HG02870 (cell line): ENCODE measurements at regions not wholly inside any gene's neighbourhood (a gene's known extent, or its start where the extent isn't known, plus 50 kb on each side); places are given as distances from the start of the nearest gene placed in this dataset.

Experiments used
- ATAC-seq: cut with Tn5 transposase; IDR thresholded peaks from one replicate; pipeline ENCODE4 v1.9.1; 2021; ENCODE audit warnings: mild to moderate bottlenecking, moderate library complexity; ENCODE audit not compliant: unreplicated experiment

DNA sequence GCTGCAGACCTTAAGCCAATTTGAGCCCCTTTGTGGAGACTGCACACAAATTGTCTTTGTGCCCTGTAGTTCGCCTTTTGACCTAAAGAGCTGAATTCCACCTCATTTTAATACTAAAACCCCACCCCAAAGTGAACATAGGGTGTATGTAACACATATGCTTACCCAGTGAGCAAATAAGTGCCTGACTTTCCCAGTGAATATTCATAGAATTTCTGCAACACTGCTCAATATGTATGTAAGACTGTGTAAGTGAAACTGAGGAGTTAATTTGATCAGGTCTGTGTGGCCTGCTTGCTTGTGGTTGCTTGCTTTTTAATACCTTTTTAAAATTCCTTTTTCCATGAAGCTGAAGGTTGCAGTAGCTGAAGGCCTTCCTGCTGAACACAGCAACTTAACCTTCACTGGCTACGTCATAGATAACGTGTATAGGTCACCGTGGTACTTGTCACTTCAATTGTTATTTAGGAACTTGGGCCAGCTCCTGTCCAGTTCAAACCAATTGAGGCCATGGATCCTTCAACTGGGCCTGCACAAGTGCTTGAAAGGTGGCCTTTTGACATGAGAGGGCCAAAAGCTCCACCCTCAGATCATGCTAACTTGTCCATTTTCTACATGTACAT lies 131.7 kb upstream of the BTBD3 start:
- ATAC-seq, result no peak

DNA sequence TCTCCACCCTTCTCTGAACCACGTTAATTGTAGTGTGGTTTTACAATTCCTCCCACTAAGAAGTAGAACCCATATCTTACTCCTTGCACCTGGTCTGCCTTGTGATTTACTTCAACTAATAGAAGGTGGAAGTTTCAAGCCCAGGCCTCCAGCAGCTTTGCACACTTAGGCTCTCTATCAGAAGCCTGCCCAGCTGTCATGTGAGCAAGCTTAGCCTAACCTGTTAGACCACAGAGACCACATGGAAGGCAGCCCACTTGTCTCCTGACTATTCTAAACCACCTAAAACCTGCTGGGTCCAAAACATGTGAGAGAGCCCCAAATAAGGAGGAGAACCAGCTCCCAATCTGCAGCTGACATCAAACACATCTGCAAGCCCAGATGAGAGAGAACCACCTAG lies 127.6 kb upstream of the BTBD3 start:
- no peak for ATAC-seq

DNA sequence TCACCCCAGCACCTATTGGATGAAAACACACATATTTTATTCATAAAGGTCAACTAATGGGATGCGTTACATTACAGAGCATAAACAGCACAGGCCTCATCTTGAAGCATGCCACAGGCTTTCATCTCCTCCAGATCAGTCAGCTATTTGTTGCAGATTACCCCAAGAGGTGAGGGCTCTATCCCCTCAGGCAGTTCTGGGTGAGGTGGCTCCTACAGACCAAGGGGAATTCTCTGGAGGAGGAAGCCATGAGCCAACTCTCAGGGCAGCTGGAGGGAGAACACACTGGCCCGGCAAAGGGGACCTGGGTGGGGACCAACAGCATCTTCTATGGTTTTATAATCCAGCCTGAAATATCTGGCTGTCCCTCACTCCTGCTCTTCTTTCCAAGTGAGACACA lies 126.4 kb upstream of the BTBD3 start:
- ATAC-seq, result no peak

DNA sequence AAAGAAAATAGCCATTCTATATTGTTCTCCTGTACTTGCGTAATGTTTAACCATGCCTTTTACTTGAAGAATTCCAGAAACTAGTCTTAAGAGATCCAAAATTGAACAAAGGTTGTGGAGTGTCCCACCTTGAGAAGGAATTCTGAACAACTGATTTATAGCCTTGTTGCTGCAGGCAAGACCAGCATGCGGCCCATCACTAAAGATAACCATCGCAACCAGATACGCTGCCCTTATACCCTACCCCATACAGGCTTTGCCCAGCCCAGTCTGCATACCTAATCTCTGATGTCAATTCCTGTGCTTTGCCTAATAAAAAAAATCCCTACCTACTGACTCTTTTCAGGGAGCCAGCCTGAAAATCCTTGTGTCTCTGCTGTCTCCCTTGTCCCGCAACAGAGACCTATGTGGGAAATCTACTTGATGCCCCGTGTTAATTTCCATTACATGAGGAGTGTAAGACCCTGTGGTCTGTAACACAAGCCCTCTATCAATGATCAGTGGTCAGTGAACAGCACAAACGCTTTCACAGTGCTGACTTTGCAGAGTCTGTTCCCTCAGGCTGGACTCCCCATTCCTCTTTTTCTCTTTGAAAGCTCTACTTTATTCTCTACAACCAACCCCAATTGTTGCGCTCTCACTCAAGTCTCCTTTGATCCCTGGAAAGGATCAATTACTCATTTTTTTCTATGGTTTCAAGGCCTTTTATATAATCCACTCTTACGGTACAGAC lies 125.7 kb upstream of the BTBD3 start:
- no peak for ATAC-seq

DNA sequence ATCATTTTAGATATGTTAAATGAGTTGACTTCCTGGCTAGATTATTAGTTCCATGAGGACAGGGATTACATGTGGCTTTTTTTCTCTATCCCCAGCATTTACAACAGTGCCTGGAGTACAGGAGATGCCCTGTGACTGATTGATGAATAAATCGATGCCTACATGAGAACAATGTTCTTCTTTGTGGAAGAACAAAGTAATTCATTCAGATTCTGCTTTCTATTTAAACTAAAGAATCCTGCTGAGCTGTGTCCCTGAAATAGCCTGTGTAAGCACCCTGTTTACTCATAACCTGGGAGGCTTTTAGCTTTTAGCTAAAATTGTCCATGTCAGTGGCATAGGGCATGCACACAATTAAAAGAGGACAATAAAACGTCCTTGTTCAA lies 125.1 kb upstream of the BTBD3 start:
- ATAC-seq, result no peak

DNA sequence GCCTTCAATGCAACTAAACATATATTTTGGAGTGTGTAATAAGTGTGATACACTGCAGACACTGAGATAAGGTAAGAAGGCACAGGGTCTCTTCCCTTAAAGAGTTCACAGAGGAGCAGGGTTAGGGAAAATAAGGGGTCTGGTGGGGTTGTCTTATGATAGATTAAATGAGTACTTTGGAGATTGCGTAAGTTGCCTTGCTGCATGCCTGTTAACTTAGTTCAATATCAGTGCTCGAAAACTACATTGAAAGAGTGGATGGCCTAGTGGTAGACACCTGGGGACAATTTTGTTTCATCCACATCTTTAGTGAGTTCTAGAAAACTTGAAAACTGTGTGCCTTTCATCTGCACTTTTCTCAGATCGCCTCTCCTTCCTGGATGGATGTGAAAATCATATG lies 123.2 kb upstream of the BTBD3 start:
- ATAC-seq, result no peak

DNA sequence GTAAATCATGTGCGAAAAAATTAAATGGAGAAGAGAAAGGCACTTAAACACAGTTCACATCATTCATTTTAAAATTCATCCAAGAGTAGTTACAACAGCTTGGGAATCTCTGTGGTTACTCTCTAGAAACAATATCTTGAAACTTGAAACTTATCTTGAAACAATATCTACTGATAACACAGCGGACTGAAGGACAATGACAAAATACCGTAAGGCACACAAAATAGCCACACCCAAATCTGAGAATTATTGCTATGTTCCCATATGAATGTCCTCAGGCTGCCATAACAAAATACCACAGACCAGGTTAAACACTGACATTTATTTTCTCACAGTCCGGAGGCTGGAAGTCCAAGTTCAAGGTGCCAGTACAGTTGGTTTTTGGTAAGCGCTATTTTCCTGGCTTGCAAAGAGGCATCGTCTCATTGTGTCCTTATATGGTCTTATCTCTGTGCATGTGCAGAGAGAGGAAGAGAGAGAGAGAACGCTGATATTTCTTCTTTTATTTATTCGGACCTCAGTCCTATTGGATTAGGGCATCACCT lies 122.5 kb upstream of the BTBD3 start:
- ATAC-seq, result no peak

DNA sequence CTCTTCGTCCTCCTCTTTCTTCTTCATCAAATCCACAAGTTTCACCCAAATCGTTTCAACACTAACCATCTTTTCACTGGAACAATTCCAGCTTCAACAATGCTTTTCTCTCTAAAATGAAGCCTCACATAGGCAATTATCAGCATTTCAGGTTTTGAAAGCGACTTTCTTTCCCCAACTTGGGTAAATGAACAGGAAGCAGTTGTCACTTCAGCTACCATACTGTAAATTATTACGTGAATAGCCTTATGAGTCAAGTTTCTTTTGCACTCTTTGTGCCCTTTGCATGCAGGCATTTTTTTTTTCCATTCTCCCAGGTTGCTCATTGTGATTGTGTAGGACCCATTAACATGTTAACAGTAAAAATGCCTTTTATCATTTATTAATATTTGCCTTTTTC lies 121.7 kb upstream of the BTBD3 start:
- no peak for ATAC-seq

DNA sequence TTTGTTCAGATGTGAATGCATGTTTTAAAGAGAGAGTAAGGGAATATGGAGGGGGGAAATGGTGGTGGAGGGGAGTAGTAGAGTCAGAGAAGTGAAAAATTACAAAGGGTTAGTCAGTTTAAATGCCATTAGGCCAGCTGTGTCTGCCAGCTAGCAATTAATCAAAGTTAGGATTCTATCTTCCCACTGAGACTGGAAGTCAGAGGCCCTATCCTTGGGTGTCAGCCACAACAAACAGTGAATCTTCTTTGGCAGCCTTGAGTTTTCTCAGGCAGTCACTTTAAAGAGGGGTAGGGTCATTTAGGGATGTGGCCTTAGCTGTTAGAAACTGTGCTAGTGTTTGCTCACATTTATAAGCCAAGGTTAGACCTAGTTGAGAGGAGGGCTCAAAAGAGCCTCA lies 120.5 kb upstream of the BTBD3 start:
- ATAC-seq, result no peak

DNA sequence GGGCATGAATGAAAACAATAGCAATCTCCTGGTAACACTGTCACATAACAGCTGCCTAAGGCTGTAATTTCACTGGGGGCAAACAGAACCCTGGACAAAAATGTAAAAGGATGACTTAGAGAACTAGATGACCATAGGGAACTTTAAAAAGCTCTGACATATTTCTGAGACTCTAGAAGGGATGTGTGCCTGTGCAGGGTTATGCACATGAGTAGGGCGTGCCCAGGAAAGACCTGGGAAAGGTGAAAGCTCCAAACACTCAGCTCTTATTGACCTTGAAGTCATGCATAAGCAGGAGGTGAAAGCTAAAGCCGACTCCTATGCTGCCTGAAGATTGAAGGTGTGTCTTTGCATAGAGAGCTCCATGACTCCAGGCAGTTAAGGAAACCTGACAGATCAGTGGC lies 118.4 kb upstream of the BTBD3 start:
- ATAC-seq, result no peak

DNA sequence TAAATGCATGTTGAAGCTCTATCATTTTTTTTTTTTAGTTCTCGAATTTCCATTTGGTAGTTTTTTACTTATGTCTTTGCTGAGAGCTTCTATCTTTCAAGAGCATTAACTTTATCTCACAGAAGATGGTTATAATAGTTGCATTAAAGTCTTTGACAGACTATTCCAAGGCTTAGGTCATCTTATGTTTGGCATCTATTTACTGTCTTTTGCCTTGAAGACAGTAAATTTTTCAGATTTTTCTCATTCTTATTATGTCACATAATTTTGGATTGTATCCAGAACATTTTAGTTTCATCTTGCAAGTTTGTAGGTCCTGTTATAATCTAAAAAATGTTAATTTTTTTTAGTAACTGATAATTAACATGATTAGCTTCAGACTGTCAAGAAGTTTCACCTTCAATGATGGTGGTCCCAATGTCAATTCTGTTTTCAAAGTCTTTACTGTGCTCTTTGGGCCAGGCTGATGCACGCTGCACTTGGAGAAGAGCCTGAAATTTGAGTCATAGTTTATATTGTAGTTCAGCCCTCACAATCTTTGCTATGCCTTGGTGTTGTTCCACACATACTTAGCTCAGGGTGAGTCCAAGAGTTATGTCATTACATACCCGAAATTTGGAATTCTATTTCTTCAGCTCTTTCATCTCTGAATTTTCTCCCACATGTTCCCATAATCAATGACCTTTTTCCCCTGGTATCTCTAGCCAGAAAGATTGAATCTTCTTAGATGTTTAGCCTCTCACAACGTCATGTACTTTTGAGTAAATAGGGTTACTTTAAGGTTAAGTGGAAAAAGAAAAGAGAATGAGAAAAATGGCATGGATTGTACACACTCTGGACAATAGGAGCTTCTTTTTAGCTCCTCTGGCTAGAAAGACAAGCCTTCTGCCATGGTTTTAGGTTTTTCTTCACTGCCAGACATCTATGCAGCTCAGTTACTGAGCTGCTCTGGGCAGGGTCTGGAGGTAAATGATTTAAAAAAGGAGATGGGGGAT lies 110.3 kb upstream of the BTBD3 start:
- ATAC-seq, result no peak

DNA sequence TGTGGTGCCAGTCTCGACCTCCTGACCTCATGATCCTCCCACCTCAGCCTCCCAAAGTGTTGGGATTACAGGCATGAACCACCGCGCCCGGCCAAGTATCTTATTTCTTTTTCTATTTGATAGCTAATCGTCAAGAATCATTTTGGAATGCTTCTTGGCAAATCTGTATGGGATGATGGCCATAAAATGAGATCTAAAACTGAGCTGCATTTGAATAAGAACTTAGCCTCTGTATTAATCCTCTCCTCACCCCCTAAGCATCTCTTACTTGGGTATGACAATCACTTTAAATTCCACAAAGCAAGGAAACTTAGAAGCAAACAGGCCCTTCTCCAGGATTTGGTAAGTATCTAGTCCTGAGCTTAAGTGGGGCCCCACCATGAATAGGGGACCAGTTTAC lies 108.9 kb upstream of the BTBD3 start:
- no peak for ATAC-seq

DNA sequence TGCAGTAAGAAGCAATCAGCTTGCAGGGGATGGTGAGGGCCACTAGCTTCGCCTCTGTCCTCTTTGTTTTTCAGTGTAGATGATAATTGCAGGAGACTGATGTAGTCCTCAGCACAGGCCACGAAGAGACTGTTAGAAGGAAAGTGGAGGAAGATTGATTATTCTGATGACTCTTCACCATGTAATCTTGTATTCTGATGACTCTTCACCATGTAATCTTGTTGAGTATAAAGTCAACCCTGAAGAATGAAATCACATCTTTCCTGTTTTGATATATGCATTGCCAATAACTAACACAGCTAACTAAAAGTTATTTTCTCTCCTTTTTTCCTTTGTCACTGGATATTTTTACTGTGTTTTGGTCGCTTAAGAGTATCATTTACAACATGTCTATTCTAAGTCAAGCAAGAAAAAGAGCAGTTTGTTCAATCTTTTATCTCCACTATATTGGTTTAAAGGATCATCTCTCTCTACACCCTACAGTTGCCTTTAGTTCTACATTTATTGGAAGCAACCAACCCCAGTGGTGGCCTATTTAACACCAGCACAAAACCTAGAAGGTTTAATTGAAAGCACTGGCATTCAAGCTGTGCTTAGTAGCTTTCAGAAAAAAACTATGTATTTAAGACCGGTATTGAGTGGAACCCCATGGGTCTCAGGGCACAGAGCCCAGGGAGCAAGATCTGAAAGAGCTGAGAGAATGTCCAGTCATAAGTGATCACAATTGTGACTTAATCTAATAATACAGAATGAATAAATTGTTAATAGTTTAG lies 107.2 kb upstream of the BTBD3 start:
- no peak for ATAC-seq

DNA sequence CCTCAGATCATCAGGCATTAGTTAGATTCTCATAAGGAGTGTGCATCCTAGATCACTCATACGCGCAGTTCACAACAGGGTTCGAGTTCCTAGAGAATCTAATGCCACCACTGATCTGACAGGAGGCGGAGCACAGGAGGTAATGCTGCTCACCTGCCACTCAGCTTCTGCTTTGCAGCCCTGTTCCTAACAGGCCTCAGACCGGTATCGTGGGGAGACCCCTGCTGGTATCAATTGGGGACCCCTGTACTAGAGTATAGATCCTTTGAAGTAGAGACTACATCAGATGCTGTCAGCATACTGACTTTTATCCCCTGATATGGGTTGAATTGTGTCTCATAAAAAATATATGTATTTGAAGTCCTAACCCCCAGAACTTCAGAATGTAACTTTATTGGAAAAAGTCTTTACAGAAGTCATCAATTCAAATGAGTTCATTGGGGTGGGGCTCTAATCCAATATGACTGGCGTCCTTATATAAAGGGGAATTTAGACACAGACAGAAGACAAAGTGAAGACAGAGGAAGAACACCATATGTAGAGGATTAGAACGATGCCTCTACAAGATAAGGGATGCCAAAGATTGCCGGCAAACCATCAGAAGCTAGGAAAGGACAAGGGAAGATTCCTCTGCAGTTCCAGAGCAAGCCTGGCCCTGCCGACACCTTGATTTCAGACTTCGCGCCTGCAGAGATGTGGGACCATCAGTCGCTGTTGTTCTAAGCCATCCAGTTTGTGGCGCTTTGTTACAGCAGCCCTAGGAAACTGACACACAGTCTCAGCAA lies 104.4 kb upstream of the BTBD3 start:
- no peak for ATAC-seq

DNA sequence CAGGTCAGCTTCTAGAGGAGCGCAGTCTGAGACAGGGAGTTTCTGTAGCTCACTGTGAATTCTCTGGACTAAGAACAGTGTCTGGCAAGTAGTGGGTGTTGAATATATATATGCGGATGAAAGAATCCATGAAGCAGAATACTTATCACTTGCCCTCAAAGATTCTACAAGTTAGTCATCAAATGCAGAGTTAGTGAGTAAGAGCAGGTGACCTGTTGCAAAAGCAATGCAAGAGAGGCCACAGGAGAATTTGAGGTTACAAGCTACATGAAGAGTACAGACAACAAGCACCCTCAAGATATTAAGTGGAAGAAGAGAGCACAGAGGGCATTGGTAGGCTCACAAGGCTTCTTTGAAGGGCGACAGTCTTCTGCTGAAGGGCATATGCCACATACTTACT lies 103.4 kb upstream of the BTBD3 start:
- no peak for ATAC-seq

DNA sequence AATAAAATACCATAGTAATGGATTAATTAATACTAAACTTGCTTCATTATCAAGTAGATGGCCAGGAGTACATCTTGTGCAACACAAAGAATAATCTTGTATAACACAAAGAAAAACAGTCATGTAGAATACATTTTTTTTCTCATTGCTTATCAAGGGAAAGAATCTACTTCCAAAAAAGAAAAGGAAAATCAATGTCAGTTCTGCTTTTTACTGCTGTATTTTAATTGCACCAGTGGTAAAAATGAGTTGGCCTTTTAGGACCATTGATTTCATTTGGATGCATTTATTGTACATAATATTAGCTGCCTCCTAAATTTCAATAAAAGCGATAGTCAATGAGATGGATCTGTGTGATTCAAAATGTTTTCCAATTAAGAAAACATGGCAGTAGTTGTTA lies 96.9 kb upstream of the BTBD3 start:
- no peak for ATAC-seq

DNA sequence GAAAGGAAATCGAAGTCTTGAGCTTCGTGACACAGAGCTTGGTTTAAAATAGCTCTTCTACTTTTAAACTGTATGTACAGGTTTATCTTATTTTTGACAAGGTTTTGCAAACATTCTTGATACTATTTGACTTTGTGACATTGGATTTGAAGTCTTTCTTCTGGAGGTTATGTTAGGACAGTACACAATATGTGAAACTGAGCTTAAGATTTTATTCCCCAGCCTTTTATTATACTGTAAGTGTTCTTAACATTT lies 95.2 kb upstream of the BTBD3 start:
- no peak for ATAC-seq

DNA sequence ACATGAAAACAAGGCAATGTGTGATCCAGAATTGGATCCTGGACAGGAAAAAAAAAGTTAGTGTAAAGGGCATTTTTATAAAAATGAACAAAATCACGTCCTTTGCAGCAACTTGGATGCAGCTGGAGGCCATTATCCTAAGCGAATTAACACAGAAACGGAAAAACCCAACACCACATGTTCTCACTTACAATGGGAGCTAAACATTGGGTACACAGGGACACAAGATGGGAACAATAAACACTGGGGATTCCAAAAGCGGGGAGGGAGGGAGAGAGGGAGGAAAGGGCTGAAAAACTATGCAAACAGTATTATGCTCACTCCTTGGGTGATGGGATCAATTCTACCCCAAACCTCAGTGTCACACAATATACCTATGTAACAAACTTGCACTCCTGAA lies 91.4 kb upstream of the BTBD3 start:
- ATAC-seq, result no peak

DNA sequence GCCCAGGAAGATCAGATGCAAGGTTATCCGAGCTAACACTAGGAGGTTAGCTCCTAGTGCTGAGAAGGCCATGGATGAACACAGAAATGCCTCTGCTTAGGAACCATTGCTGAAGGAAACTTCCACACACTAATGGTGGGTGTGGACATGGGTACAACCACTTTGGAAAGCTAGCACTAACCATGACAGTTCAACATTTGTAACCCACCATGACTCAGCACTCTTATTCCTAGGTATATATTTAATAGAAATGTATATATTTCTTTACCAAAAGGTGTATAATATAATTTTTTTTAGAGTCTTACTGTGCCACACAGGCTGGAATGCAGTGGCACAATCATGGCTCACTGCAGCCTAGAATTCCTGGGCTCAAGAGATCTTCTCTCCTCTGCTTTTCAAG lies 85.3 kb upstream of the BTBD3 start:
- no peak for ATAC-seq

DNA sequence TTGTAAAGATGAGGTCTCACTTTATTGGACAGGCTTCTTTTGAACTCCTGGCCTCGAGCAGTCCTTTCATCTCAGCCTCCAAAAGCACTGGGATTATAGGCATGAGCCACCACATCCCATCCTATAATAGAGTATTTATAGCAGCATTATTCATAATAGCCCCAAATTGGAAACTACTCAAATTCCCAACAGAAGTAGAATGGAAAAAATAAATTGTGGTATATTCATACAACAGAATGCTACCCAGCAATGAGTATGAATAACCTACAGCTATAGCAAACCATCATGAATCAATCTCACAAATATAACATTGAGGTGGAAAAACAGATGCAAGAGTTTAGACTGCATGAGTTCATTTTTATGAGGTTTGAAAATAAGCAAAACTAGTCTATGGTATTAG lies 84.8 kb upstream of the BTBD3 start:
- no peak for ATAC-seq
